ENCODE measurements at regions not wholly inside any gene's neighbourhood (a gene's known extent, or its start where the extent isn't known, plus 50 kb on each side); places are given as distances from the start of the nearest gene placed in this dataset.

DNA sequence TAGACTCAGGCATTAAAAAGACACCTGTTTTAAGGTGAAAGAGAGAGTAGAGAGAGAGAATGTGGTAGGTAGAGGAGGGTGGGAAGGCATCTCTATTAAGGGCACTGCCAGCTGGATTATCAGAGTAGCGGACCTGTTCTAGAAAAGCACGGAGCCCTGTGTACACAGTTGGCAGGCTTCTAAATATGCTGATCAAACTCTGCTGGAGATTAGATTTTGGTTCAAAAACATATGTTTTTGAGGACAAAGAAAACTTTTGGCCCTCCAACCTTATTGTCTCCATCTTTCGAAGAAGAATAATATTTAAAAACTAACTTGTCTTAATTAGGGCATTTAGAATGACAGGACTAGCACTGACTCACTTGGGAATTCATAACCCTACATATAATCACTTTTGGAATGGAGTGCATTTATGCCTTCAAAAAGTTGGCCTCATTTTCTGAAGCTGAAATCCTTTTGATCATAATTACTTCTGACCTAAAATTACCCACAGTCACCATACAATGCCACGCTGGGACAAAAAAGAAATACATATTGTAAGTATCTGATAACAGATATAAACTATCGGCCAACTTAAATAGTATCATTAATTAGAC is 254.6 kb downstream of the MEIS1 start:
- CTCF ChIA-PET: no interaction called here
- POLR2A ChIA-PET: no interaction called here
- ATAC-seq (ENCODE audit: low read depth) (no peak), DNase-seq (no peak)
- Mint-ChIP-seq H3K27me3 (peaks cover 2% of the 10 kb centered on the region), H3K4me3 (no peak overlapping the region), H3K4me1 (no peaks in the 10 kb centered on the region), H3K27ac (no peak overlapping the region), H3K9me3 (no peaks in the 10 kb centered on the region), H3K36me3 (ENCODE audit: low read depth) (no peaks in the 10 kb centered on the region)
- TF ChIP-seq, protein P1, sequence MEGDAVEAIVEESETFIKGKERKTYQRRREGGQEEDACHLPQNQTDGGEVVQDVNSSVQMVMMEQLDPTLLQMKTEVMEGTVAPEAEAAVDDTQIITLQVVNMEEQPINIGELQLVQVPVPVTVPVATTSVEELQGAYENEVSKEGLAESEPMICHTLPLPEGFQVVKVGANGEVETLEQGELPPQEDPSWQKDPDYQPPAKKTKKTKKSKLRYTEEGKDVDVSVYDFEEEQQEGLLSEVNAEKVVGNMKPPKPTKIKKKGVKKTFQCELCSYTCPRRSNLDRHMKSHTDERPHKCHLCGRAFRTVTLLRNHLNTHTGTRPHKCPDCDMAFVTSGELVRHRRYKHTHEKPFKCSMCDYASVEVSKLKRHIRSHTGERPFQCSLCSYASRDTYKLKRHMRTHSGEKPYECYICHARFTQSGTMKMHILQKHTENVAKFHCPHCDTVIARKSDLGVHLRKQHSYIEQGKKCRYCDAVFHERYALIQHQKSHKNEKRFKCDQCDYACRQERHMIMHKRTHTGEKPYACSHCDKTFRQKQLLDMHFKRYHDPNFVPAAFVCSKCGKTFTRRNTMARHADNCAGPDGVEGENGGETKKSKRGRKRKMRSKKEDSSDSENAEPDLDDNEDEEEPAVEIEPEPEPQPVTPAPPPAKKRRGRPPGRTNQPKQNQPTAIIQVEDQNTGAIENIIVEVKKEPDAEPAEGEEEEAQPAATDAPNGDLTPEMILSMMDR (IDR thresholded peaks at IDR 0.05): no peak
- intact Hi-C loops (cut with micrococcal nuclease): no loop called here

DNA sequence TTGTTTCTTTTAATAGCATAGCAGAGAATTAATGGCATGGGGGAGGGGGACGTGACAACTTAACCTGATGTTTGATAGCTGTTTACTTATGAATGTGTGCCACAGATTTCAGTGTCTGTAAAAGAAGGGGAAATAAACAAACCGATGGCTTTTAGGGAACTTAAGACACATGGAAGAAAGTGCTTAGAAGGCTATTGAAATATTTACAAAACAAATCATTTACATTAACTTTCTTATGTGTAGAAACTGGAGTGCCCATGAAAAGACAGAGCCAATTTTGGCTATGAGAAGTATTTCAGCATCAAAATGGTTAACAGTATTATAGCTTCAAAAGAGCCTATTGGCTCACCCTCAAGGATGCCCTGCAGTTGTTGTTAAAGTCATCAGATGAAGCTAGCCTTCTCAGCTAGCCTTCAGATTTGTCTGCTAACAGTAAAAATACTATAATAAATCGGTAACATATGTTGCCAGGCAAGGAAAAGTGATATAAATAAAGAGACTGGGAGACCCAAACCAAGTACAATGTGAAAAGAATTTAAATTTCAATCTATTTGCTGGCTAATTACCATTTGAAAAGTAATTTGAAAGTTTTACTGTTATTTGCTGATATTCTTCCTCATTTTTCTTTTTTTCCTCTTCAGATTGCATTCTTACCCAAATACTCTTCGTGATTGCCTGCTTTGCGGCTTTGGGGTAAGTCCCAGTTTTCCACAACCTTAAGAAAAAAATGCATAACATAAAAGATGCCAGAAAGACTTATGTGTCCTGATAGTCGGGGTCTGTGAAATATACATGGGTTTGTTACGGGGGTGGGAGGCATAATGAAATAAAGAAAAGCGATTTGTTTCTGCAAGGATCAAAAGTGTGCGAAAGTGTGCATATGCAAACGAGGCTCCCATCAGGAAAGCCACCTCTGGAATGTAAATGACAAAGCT is 256.4 kb downstream of the MEIS1 start:
- Mint-ChIP-seq H3K4me1 (no peaks in the 10 kb centered on the region), H3K4me3 (no peak overlapping the region), H3K27me3 (peaks cover 2% of the 10 kb centered on the region), H3K36me3 (ENCODE audit: low read depth) (no peaks in the 10 kb centered on the region), H3K9me3 (no peaks in the 10 kb centered on the region), H3K27ac (no peak overlapping the region)
- ATAC-seq (ENCODE audit: low read depth) (no peak), DNase-seq (no peak)
- intact Hi-C loops (cut with micrococcal nuclease): no loop called here
- TF ChIP-seq, protein P1 (IDR thresholded peaks at IDR 0.05): no peak
- ChIA-PET CTCF (no interaction called here), POLR2A (no interaction called here)

DNA sequence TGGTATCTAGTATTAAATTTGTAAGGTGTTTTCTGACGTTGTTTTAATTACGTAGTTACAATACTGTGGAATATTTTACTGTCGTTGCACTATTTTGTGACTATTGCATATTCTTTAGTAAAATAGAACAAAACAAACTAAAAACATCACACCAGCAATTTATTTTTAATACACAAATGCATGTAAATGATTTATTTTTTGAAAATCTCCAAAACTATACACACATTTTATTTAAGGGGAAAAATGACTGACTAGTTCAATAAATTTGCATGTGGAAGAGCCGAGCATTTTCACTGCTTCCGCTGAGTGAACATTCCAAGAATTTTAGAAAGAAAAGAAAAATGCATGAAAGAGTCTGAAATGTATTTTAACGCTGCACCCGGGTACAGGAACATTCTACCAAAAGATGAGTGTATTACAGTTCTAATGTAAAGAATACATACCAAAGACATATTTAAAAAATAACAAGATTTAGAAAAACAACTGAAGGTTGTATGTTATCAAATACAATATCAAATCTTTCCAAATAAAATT is 257.7 kb downstream of the MEIS1 start:
- DNase-seq (no peak), ATAC-seq (ENCODE audit: low read depth) (no peak)
- ChIA-PET CTCF (no interaction called here), POLR2A (no interaction called here)
- Mint-ChIP-seq H3K27me3 (peaks cover 2% of the 10 kb centered on the region), H3K4me1 (no peaks in the 10 kb centered on the region), H3K27ac (no peak overlapping the region), H3K4me3 (no peak overlapping the region), H3K9me3 (no peaks in the 10 kb centered on the region), H3K36me3 (ENCODE audit: low read depth) (no peaks in the 10 kb centered on the region)
- TF ChIP-seq, protein P1 (IDR thresholded peaks at IDR 0.05): no peak
- intact Hi-C loops (cut with micrococcal nuclease): no loop called here

- Mint-ChIP-seq H3K9me3 (no peaks in the 10 kb centered on the region), H3K4me3 (no peak overlapping the region), H3K27me3 (peaks cover 2% of the 10 kb centered on the region), H3K27ac (no peak overlapping the region), H3K4me1 (no peaks in the 10 kb centered on the region), H3K36me3 (ENCODE audit: low read depth) (no peaks in the 10 kb centered on the region)
- no peak for DNase-seq
- intact Hi-C loops (cut with micrococcal nuclease): no loop called here
- ATAC-seq (ENCODE audit: low read depth): no peak
- ChIA-PET POLR2A (no interaction called here), CTCF (no interaction called here)
- TF ChIP-seq, protein P1 (IDR thresholded peaks at IDR 0.05): no peak
Observed at GRCh38 chr2:66693076-66693965, 258.4 kb downstream of the MEIS1 start.

All from activated B cell treated with CpG ODN at 0.5 μM for 24 hours (primary cell).